HPDE6-E6E7 (cell line): ENCODE measurements at regions not wholly inside any gene's neighbourhood (a gene's known extent, or its start where the extent isn't known, plus 50 kb on each side); places are given as distances from the start of the nearest gene placed in this dataset.
"Not testable (repeated sequence)": the region's sequence is repeated elsewhere in the genome, so short reads cannot be mapped to it uniquely, and the experiment has no call there.

ENCODE experiments used
- DNase-seq: peaks from one replicate; pipeline ENCODE4 v3.0.0; 2011; ENCODE audit warnings: missing footprints; ENCODE audit errors: extremely low spot score

- DNase-seq, result no peak
Observed at GRCh38 chr2:171266102-171266501, 105.4 kb upstream of the TLK1 start.

- not testable (repeated sequence) for DNase-seq
Observed at GRCh38 chr2:171261529-171261928, 100.8 kb upstream of the TLK1 start.

GRCh38 chr2:171260471-171261424 is 100.1 kb upstream of the TLK1 start:
- DNase-seq, result no peak

- no peak for DNase-seq
Observed at GRCh38 chr2:171254666-171255065, 94.0 kb upstream of the TLK1 start.

GRCh38 chr2:171253900-171254650 is 93.4 kb upstream of the TLK1 start:
- DNase-seq, result no peak

GRCh38 chr2:171253279-171253678 is 92.6 kb upstream of the TLK1 start:
- DNase-seq, result no peak

GRCh38 chr2:171249689-171250088 is 89.0 kb upstream of the TLK1 start:
- no peak for DNase-seq

GRCh38 chr2:171247741-171248662 is 87.3 kb upstream of the TLK1 start:
- DNase-seq, result no peak

GRCh38 chr2:171244970-171245782 is 84.5 kb upstream of the TLK1 start:
- DNase-seq, result no peak

- DNase-seq, result no peak
Observed at GRCh38 chr2:171244466-171244969, 83.8 kb upstream of the TLK1 start.

- no peak for DNase-seq
Observed at GRCh38 chr2:171241771-171242170, 81.1 kb upstream of the TLK1 start.

GRCh38 chr2:171238946-171239345 is 78.3 kb upstream of the TLK1 start:
- DNase-seq, result no peak

- no peak for DNase-seq
Observed at GRCh38 chr2:171237751-171238505, 77.2 kb upstream of the TLK1 start.

- DNase-seq, result no peak
Observed at GRCh38 chr2:171235262-171235881, 74.7 kb upstream of the TLK1 start.

- no peak for DNase-seq
Observed at GRCh38 chr2:171230176-171230575, 69.5 kb upstream of the TLK1 start.

- DNase-seq, result no peak
Observed at GRCh38 chr2:171228826-171229225, 68.1 kb upstream of the TLK1 start.

- no peak for DNase-seq
Observed at GRCh38 chr2:171227066-171227782, 66.5 kb upstream of the TLK1 start.

GRCh38 chr2:171226461-171226860 is 65.8 kb upstream of the TLK1 start:
- DNase-seq, result no peak

GRCh38 chr2:171225989-171226388 is 65.3 kb upstream of the TLK1 start:
- no peak for DNase-seq
